Activated CD4-positive, alpha-beta T cell treated with anti-CD3 and anti-CD28 coated beads, Interleukin-2, Interleukin-6, amounts not matched to agents 100 ng/mL and 50 ng/mL, durations not matched to agents 16 hours and 8 hours (primary cell): ENCODE measurements at regions not wholly inside any gene's neighbourhood (a gene's known extent, or its start where the extent isn't known, plus 50 kb on each side); places are given as distances from the start of the nearest gene placed in this dataset.
"Not testable (repeated sequence)": the region's sequence is repeated elsewhere in the genome, so short reads cannot be mapped to it uniquely, and the experiment has no call there.

Source experiments
- DNase-seq: peaks from one replicate; pipeline ENCODE4 v3.0.0-alpha.2; 2020

DNA sequence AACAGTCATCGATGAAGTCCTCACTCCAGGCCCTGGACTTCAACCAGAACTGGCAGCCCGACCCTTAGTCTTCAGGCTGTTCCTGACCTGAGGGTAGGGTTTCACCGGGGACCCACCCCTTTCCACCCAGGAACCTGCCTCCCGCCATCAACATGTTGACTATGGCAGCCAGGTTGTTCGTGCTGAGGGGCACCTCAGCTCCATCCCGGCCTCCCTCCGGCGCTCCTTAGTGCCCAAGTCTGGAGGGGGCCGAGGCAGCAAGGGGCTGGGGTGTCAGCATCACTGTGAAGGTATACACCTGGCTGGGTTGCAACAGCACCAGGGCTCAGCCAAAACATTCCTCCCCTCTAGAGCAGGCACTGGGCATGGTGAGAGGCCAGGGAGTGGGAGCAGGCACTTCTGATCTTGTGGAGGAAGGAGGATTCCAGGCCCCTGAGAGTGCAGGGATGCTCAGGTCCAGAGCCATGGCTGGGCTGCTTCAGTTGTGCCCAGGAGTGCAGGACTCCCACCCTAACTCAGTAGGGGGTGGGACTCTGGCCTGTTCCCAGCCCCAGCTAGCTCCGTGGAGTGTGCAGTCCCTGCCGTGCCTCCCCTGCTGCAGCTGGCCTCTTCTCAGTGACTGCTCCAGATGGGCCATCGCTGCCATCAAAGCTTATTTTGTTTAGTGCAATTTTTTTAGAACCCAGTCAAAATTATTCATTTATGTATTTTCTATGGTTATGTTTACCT is 1445.9 kb downstream of the PCDH9 start:
- DNase-seq, result no peak

- no peak for DNase-seq
Observed at GRCh38 chr13:65783383-65783782, 1446.8 kb downstream of the PCDH9 start.

- DNase-seq, result not testable (repeated sequence)
Observed at GRCh38 chr13:65771704-65772313, 1458.3 kb downstream of the PCDH9 start.

GRCh38 chr13:65768545-65768944 is 1461.6 kb downstream of the PCDH9 start:
- no peak for DNase-seq

GRCh38 chr13:65763811-65764210 is 1466.3 kb downstream of the PCDH9 start:
- no peak for DNase-seq

DNA sequence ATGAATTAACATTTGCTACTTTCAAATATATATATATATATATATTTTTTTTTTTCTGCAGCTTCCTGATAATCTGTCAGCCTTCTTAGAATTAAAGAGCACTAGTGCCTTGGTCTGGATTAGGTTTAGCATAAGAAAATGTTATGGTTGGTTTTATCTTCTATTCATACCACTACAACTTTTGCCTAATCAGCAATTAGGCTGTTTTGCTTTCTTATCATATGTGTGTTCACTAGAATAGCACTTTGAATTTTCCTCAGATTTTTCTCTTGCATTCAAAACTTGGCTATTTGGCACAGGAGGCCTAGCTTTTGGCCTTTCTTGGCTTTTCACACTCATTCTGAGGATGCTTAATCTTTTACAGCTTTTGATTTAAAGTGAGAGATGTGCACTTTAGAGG is 1468.1 kb downstream of the PCDH9 start:
- no peak for DNase-seq

DNA sequence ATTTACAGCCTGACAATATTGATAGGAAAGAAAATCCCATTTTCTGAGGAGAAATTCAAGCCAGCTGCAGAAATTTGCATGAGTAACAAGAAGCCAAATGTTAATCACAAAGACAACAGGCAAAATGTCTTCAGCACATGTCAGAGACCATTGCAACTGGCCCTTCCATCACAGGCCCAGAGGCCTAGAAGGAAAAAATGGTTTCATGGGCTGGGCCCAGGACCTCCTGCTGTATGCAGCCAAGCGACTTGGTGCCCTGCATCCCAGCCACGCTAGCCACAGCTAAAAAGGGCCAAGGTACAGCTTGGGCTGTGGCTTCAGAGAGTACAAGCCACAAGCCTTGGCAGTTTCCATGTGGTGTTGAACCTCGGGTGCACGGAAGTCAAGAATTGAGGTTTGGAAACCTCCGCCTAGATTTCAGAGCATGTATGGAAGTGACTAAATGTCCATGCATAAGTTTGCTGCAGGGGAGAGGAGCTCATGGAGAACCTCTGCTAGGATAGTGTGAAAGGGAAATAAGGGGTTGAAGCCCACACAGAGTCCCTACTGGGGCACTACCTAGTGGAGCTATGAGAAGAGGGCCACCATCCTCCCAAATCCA is 1474.0 kb downstream of the PCDH9 start:
- DNase-seq, result no peak

GRCh38 chr13:65748227-65748626 is 1481.9 kb downstream of the PCDH9 start:
- no peak for DNase-seq

GRCh38 chr13:65746406-65746921 is 1483.7 kb downstream of the PCDH9 start:
- DNase-seq, result no peak

DNA sequence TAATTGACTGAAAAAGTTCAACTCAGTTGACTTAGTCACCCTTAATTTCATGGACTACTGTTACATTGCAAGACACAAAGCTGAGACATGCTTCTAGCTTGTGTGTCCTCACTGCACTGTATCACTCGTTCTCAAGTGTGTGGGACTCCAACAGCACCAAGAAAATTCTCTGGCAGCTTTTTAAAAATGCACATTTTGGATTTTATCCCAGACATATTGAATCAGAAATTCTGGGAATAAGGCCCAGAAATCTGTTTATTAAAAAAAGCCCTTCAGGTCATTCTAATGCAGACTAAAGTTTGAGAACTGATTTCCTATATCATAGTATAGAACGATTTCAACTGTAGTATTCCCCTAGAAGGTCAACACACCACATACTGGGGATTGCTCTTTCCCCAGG is 1485.3 kb downstream of the PCDH9 start:
- no peak for DNase-seq

- DNase-seq, result no peak
Observed at GRCh38 chr13:65733110-65733509, 1497.0 kb downstream of the PCDH9 start.

DNA sequence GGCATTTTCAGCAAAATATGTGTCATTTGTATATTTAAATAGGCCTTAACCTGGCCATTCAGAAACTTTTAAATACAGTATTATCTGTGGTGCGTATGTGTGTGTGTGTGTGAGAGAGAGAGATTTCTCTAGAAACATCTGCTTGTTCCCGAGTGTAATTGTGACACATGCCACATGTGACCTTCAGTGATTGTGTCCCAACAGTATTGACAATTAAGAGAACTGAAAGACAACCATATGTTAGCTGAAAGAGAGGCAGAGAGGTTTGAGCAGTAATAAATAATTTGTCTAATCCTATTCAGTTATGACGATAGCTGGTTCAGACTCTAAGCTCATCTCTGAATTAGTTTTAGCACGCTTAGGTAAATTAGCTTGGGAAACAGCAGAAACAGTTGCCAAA is 1503.1 kb downstream of the PCDH9 start:
- DNase-seq, result no peak

DNA sequence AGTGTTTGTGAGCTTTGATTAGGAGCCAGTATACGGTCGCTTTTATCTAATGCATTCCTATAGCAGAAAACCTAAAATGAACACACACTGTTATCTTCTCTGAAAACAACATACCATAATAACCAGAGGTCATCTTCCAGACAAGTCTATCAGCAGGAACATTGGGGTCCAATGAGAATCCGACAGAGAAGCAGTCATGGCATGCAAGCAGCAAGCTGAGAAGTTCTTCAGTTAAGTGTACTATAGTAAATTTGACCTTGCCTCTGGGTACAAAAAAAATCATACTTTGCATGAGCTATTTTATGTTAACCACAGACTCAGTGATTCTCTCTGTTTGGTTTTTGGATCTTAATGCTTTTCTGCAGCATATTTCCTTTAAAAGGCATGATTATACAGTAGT is 1505.1 kb downstream of the PCDH9 start:
- DNase-seq, result no peak

DNA sequence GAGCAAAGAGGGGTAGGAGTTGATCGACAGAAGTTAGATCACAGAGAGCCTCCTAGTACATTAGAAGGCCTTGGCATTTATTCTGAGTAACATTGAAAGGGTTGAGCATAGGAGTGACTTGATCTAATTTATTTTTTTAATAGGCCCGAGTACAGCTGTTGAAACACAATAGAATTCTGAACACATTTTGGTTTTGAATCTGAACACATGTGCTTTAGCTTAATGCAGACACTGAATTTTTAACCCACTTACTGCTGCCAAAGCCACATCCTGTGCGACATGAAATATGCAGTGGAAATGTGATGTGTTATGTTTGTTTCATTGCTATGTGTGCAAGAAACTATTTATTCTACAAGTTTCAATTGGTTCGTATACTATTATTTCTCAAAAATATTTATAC is 1505.9 kb downstream of the PCDH9 start:
- DNase-seq, result no peak

- no peak for DNase-seq
Observed at GRCh38 chr13:65722506-65722905, 1507.6 kb downstream of the PCDH9 start.

DNA sequence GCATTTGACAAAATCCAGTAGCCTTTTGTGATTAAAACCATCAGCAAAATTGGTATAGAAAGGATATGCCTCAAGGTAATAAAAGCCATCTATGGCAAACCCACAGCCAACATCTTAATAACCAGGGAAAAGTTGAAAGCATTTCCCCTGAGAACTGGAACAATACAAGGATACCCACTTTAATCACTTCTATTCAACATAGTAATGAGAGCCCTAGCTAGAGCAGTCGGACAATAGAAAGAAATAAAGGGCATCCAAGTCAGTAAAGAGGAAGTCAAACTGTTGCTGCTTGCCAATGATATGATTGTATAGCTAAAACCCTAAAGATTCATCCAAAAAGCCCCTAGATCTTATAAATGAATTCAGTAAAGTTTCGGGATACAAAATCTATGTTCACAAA is 1510.3 kb downstream of the PCDH9 start:
- DNase-seq, result no peak

GRCh38 chr13:65710514-65710913 is 1519.6 kb downstream of the PCDH9 start:
- DNase-seq, result no peak

DNA sequence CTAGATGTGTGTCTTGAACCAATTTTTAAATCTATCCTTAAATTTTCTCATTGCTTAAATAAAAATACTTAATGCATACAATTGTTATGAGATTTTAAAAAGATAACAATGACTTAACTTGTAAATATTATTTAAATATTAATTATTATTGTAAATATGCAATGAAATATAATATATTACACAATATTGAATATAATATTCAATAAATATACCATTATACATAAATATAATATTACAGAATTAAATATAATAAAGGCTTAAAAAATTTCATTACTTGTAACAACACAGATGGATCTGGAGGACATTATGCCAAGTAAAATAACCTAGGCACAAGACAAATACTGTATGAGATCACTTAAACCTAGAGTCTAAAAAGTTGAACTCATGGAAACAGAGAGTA is 1532.3 kb downstream of the PCDH9 start:
- no peak for DNase-seq

- no peak for DNase-seq
Observed at GRCh38 chr13:65679240-65679639, 1550.9 kb downstream of the PCDH9 start.

- no peak for DNase-seq
Observed at GRCh38 chr13:65677906-65678305, 1552.2 kb downstream of the PCDH9 start.

DNA sequence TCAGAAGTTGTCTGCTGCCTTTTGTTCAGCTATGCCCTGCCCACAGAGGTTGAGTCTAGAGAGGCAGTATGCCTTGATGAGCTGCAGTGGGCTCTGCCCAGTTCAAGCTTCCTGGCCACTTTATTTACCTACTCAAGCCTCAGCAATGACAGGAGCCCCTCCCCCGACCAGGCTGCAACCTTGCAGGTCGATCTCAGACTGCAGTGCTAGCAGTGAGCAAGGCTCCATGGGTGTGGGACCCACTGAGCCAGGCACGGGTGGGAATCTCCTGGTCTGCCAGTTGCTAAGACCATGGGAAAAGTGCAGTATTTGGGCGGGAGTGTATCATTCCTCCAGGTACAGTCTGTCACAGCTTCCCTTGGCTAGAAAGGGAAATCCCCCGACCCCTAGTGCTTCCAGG is 1554.8 kb downstream of the PCDH9 start:
- DNase-seq, result not testable (repeated sequence)

DNA sequence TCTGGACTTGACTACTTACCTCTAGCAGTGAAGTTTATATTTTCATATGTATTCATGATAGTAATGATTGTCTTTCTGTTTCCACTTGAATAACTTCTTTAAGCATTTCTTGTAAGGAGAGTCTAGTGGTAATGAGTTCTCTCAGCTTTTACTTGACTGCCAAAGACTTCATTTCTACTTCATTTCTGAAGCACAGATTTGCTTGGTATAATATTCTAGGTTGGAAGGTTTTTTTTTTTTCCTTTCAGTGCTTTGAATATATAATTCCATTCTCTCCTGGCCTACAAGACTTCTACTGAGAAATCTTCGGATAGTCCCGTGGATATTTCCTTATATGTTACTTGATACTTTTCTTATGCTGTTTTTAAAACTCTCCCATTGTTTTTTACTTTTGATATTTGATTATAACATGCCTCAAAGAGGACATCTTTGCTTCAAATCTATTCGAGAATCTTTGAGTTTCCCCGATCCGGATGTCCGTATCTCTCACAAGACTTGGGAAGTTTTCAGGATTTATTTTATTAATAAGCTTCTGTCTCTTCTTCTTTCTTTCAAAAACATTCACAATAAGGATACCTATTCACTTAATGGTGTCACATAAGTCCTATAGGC is 1560.0 kb downstream of the PCDH9 start:
- DNase-seq, result no peak

GRCh38 chr13:65660731-65661130 is 1569.4 kb downstream of the PCDH9 start:
- no peak for DNase-seq
